Sciatic nerve (tissue), 2 donors: ENCODE measurements at regions not wholly inside any gene's neighbourhood (a gene's known extent, or its start where the extent isn't known, plus 50 kb on each side); places are given as distances from the start of the nearest gene placed in this dataset.
A peak's percentile ranks its signal among the peaks of the same experiment; 100 is the strongest.

ENCODE experiments used
- ATAC-seq: fragments of 200-7000 bp; cut with Tn5 transposase; one replicate; pipeline ENCODE4 v1.9.1; 2020; ENCODE audit warnings: mild to moderate bottlenecking, moderate library complexity
- DNase-seq: peaks from one replicate; pipeline ENCODE4 v3.0.0-alpha.2; 2020; ENCODE audit warnings: low spot score
- intact Hi-C: fragments of 100-400 bp; cut with DNase I; formaldehyde crosslinking; loops from one replicate; pipeline ENCODE4 v1.14.2; 2022
- donor health status: DM: no; HTN: no; CAD: no.
- donor health status: DM: no; HTN: no; CAD: no.

DNA sequence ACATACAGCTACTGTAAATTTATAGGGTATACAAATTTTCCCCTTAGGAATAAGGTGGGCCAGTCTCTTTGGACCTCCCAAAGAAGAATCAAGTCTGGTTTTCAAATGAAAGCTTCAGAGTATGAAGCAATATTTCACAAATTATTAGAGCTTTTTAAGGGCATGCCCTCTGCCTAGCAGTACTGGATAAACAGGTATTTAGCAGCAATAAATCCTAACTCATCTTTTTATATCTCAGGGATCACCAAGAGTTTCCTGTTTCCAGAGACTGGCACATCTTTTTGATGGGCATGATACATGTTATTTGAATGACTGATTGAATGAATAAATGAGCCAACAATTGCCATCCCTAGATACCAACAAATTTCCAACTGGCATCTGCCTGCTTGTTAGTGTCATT, 190.4 kb downstream of the NRIP1 start:
- DNase-seq (no peak), ATAC-seq (no peak)
- intact Hi-C loops = no loop called here

GRCh38 chr21:14871861-14872260, 192.9 kb downstream of the NRIP1 start:
- DNase-seq (no peak), ATAC-seq (no peak)
- intact Hi-C loops = no loop called here

DNA sequence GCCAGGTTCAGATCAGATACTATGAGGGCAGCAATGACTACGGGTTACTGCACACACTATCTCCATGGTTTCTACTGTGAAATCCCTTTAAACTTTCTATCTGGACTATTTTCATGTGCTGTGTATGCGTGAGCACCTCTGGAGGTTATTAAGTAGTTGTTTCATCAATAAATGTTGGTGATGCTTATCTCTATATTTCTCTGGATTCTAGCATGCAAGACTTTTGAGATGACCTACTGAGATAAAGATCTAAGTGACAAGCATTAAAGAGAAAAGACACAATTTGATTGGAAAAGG, 194.0 kb downstream of the NRIP1 start:
- ATAC-seq (no peak), DNase-seq (no peak)
- intact Hi-C loops = no loop called here

- DNase-seq = no peak
- intact Hi-C loops = no loop called here
- no peak for ATAC-seq
Observed at GRCh38 chr21:14869984-14870852, 194.6 kb downstream of the NRIP1 start.

DNA sequence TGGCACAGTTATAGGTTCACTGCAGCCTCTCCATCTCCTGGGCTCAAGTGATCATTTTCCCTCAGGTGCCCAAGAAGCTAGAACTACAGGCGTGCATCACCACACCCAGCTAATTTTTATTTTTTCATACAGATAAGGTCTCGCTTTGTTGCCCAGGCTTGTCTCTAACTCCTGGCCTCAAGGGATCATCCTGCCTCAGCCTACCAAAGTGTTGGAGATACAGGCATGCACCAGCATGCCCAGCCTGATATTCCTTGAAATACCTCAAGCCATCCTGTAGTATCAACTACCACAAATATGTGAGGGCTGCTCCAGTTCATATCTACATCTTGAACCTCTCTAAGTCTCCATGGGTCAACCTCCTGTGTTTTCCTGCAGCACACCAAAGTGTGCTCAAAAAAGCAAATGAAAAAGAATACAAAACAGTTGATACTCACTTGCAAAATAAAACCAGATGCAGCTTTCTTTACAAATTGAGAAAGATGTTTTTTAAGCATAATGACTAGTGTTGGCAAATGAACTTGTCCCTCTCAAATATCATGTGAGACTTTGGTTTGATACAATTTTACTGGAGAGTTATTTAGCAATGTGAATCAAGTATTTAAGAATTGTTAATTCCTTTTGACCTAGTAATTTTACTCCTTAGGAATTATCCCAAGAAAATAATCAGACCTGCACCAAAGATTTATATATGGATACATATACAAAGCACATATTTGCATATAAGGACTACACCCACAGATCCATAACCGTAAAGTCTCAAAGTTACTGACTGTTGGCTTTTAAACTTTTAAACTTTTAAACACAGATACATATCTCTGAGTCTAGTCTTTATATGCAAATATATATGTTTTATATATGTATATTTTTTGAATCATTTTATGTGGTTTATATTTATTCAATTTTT, 197.7 kb downstream of the NRIP1 start:
- DNase-seq = no peak
- intact Hi-C loops = no loop called here
- no peak for ATAC-seq

- DNase-seq = peak; percentile 82
- ATAC-seq = peak; percentile 92
- intact Hi-C loops = no loop called here
Observed at GRCh38 chr21:14864211-14865021, 200.4 kb downstream of the NRIP1 start.

GRCh38 chr21:14863745-14864210, 201.0 kb downstream of the NRIP1 start:
- DNase-seq (no peak), ATAC-seq (no peak)
- intact Hi-C loops = no loop called here

GRCh38 chr21:14862794-14863720, 201.7 kb downstream of the NRIP1 start:
- intact Hi-C loops = no loop called here
- ATAC-seq (no peak), DNase-seq (no peak)

GRCh38 chr21:14858311-14858710, 206.5 kb downstream of the NRIP1 start:
- DNase-seq (no peak), ATAC-seq (no peak)
- intact Hi-C loops = no loop called here

DNA sequence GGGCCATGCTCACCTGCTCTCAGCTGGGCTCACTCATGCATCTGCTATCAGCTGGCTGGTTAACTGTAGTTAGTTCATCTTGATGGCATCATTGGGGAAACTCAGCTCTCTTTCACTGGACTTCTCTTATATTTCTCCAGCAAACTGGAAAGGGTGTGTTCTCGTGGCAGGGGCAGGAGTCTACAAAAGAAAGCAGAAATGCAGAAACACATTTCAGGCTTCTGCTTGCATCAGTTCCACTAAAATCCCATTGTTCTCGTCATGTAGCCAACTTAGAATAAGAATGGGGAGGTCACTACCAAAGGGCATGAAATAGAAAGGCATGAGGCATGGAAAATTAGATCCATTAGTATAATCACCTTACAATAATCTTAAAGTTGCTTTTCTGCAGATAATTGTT, 207.3 kb downstream of the NRIP1 start:
- ATAC-seq (no peak), DNase-seq (no peak)
- intact Hi-C loops = no loop called here

DNA sequence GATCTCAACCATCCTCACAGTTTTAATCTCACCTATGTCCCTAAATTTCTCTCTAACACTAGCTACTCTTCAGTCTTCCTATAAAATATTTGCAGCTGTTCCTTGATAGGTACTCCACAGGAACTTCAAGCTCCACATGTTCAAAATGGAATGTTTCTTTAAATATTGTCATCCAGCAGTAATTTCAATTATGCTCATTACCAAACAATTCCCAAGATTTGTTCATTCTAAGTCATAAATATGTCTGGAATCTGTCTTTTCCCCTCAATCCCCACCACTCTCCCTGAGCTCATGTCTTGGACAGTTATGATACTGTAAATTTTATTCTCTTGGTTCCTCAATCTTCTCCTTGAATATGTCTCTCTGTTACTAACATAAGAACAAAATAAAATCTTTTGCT, 214.4 kb downstream of the NRIP1 start:
- ATAC-seq = no peak
- DNase-seq = no peak
- intact Hi-C loops = no loop called here

- DNase-seq (no peak), ATAC-seq (no peak)
- intact Hi-C loops = no loop called here
Observed at GRCh38 chr21:14846621-14847020, 218.2 kb downstream of the NRIP1 start.

DNA sequence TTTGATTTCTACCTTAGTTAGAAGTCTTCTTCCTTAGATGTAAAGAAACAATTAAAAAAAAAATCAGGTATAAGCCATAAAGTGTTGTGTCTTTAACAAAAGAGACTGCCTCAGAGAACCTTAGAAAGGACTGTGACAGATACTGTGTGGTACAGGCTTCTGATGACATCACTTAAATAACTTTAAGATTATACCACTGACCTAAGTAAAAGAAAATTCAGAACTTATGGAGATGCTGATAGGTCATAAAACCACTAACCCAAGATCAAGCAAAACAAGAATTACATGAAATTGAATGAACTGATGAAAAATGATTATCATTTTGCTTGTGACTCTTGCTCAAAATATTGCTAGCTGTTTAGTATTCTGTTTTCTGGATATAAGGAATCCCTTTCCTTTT, 220.8 kb downstream of the NRIP1 start:
- intact Hi-C loops = no loop called here
- ATAC-seq (no peak), DNase-seq (no peak)

- DNase-seq (no peak), ATAC-seq (no peak)
- intact Hi-C loops = no loop called here
Observed at GRCh38 chr21:14842601-14843000, 222.2 kb downstream of the NRIP1 start.

DNA sequence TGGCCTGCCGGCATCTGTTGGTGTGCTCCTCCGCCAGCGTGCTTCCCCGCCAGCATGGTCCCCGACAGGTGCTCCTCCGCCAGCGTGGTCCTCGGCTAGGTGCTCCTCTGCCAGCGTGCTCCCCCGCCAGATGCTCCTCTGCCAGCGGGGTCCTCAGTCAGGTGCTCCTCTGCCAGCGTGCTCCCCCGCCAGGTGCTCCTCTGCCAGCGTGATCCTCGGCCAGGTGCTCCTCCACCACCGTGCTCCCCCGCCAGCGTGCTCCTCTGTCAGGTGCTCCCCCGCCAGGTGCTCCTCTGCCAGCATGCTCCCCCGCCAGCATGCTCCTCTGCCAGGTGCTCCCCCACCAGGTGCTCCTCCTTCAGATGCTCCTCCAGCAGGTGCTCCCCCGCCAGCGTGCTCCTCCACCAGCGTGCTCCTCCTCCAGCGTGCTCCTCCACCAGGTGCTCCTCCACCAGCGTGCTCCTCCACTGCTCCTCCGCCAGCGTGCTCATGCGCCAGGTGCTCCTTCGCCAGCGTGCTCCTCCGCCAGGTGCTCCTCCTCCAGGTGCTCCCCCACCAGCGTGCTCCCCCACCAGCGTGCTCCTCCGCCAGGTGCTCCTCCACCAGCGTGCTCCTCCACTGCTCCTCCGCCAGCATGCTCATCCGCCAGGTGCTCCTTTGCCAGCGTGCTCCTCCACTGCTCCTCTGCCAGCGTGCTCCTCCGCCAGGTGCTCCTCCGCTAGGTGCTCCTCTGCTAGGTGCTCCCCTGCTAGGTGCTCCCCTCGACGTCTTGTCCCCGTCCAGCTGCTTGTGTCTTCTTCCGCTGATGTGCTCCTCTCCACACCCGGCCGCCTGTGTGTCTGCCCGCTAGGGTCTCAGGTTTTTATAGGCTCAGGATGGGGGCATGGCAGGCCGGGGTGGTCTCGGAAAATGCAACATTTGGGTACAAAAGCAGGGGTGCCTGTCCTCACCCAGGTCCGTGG, 223.0 kb downstream of the NRIP1 start:
- DNase-seq (no peak), ATAC-seq (no peak)
- intact Hi-C loops = no loop called here

- ATAC-seq (no peak), DNase-seq (no peak)
- intact Hi-C loops = no loop called here
Observed at GRCh38 chr21:14838400-14838799, 226.4 kb downstream of the NRIP1 start.

DNA sequence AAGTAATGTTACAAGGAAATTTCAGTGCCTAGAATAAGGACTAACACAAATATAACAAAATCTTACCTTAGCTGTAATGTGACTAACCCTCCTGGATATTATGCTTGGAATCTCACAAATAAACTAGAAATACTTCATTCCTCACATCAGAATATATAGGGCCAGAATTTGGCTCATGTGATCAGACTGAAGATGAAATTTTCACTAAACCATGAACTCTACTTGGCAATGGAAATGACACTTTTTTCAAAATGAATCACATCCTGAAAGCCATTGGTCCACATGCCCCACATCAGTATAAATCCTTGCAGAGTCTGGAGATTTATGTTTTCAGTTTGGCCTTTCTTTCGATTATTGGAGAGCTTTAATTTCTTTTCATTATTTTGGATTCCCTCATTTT, 227.8 kb downstream of the NRIP1 start:
- ATAC-seq (no peak), DNase-seq (no peak)
- intact Hi-C loops = no loop called here
